ENCODE measurements at regions not wholly inside any gene's neighbourhood (a gene's known extent, or its start where the extent isn't known, plus 50 kb on each side); places are given as distances from the start of the nearest gene placed in this dataset.

- no peak for TF ChIP-seq CTCF (IDR thresholded peaks at IDR 0.05 in 4 of 5, conservative IDR thresholded peaks at IDR 0.05 in 1 of 5)
- no peak for TF ChIP-seq POLR2A (IDR thresholded peaks at IDR 0.05)
Observed at GRCh38 chr9:18297056-18297841, 176.7 kb upstream of the ADAMTSL1 start.
